ENCODE measurements at regions not wholly inside any gene's neighbourhood (a gene's known extent, or its start where the extent isn't known, plus 50 kb on each side); places are given as distances from the start of the nearest gene placed in this dataset.
"Not testable (repeated sequence)": the region's sequence is repeated elsewhere in the genome, so short reads cannot be mapped to it uniquely, and the experiment has no call there.

GRCh38 chr13:63344711-63345110 is 1929.1 kb upstream of the PCDH20 start:
- DNase-seq (ENCODE audit: low read depth) = no peak

- DNase-seq (ENCODE audit: low read depth) = no peak
Measured at GRCh38 chr13:63337921-63338320, 1922.3 kb upstream of the PCDH20 start.

GRCh38 chr13:63337041-63337440 is 1921.4 kb upstream of the PCDH20 start:
- DNase-seq (ENCODE audit: low read depth) = no peak

- no peak for DNase-seq (ENCODE audit: low read depth)
Measured at GRCh38 chr13:63336549-63336948, 1920.9 kb upstream of the PCDH20 start.

GRCh38 chr13:63327584-63327983 is 1911.9 kb upstream of the PCDH20 start:
- DNase-seq (ENCODE audit: low read depth) = no peak

GRCh38 chr13:63323441-63323840 is 1907.8 kb upstream of the PCDH20 start:
- no peak for DNase-seq (ENCODE audit: low read depth)

GRCh38 chr13:63311587-63311986 is 1895.9 kb upstream of the PCDH20 start:
- no peak for DNase-seq (ENCODE audit: low read depth)

GRCh38 chr13:63308549-63309165 is 1893.0 kb upstream of the PCDH20 start:
- no peak for DNase-seq (ENCODE audit: low read depth)

- DNase-seq (ENCODE audit: low read depth) = no peak
Measured at GRCh38 chr13:63307228-63307627, 1891.6 kb upstream of the PCDH20 start.

GRCh38 chr13:63305641-63306133 is 1890.0 kb upstream of the PCDH20 start:
- DNase-seq (ENCODE audit: low read depth) = no peak

GRCh38 chr13:63304497-63304896 is 1888.8 kb upstream of the PCDH20 start:
- DNase-seq (ENCODE audit: low read depth) = no peak

- DNase-seq (ENCODE audit: low read depth) = no peak
Measured at GRCh38 chr13:63299866-63300394, 1884.3 kb upstream of the PCDH20 start.

GRCh38 chr13:63297163-63297562 is 1881.5 kb upstream of the PCDH20 start:
- no peak for DNase-seq (ENCODE audit: low read depth)

GRCh38 chr13:63291701-63292100 is 1876.1 kb upstream of the PCDH20 start:
- no peak for DNase-seq (ENCODE audit: low read depth)

- no peak for DNase-seq (ENCODE audit: low read depth)
Measured at GRCh38 chr13:63288576-63288975, 1872.9 kb upstream of the PCDH20 start.

- no peak for DNase-seq (ENCODE audit: low read depth)
Measured at GRCh38 chr13:63287926-63288325, 1872.3 kb upstream of the PCDH20 start.

GRCh38 chr13:63285426-63285825 is 1869.8 kb upstream of the PCDH20 start:
- no peak for DNase-seq (ENCODE audit: low read depth)

- DNase-seq (ENCODE audit: low read depth) = no peak
Measured at GRCh38 chr13:63279136-63279535, 1863.5 kb upstream of the PCDH20 start.

- DNase-seq (ENCODE audit: low read depth) = no peak
Measured at GRCh38 chr13:63274772-63275171, 1859.1 kb upstream of the PCDH20 start.

GRCh38 chr13:63249411-63250187 is 1834.0 kb upstream of the PCDH20 start:
- no peak for DNase-seq (ENCODE audit: low read depth)

- not testable (repeated sequence) for DNase-seq (ENCODE audit: low read depth)
Measured at GRCh38 chr13:63236667-63237396, 1821.2 kb upstream of the PCDH20 start.

- not testable (repeated sequence) for DNase-seq (ENCODE audit: low read depth)
Measured at GRCh38 chr13:63218596-63218995, 1802.9 kb upstream of the PCDH20 start.

Measured in Daoy (cell line).